ENCODE measurements at regions not wholly inside any gene's neighbourhood (a gene's known extent, or its start where the extent isn't known, plus 50 kb on each side); places are given as distances from the start of the nearest gene placed in this dataset.

- DNase-seq, result no peak
Measured at GRCh38 chr18:72692086-72692485, 147.9 kb upstream of the CBLN2 start.

GRCh38 chr18:72687736-72688135 lies 143.6 kb upstream of the CBLN2 start:
- DNase-seq, result no peak

DNA sequence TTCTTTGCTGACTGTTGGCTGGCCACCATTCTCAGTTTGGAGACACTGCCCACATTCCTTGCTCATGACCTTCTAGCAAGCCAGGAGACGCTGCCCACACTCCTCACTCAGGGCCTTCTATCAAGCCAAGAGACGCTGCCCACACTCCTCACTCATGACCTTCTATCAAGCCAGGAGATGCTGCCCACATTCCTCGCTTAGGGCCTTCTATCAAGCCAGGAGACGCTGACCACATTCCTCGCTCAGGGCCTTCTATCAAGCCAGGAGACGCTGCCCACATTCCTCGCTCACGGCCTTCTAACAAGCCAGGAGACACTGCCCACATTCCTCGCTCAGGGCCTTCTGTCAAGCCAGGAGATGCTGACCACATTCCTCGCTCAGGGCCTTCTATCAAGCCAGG lies 131.3 kb upstream of the CBLN2 start:
- no peak for DNase-seq

- DNase-seq, result no peak
Measured at GRCh38 chr18:72674710-72675109, 130.6 kb upstream of the CBLN2 start.

GRCh38 chr18:72673242-72673641 lies 129.1 kb upstream of the CBLN2 start:
- DNase-seq, result no peak

DNA sequence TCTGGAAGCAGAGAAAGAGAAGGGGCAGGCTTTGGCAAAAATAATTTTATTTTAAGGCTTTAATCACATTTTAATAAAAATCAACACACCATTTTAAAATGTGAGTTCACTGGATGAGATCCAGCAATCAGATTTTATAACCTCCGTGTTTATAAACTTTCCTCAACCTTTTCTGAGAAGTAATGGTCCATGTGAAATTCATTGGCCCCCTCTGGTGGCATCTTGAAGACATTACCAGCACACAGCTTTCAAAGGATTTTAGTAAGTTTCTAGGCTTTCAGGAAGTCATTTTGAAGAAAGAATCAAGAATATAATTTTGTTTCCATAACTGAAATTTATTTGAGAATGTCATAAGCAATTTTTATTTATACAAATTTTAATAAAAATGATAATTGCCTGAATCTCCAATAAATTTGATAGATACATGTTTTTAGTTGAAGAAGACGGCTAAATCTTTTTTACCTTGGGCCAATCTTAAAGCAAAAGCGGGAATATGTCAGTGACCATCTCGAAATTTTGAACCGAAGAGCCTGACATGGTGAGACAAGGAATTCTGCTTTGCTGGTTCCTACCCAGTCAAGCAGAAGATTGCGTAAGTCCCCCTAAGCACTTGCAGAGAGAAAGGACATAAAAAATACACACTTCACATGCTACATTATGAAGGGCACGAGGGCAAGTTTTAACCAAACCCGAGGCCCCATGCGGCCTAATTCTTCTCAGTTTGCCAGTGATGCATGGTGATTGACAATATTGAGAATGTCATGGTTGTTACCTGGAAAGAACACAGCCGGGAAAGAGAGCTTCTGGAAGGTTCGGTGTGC lies 128.4 kb upstream of the CBLN2 start:
- DNase-seq, result peak; percentile 6

GRCh38 chr18:72667932-72668331 lies 123.8 kb upstream of the CBLN2 start:
- no peak for DNase-seq

- peak; percentile 5 for DNase-seq
Measured at GRCh38 chr18:72652990-72653593, 109.0 kb upstream of the CBLN2 start.

DNA sequence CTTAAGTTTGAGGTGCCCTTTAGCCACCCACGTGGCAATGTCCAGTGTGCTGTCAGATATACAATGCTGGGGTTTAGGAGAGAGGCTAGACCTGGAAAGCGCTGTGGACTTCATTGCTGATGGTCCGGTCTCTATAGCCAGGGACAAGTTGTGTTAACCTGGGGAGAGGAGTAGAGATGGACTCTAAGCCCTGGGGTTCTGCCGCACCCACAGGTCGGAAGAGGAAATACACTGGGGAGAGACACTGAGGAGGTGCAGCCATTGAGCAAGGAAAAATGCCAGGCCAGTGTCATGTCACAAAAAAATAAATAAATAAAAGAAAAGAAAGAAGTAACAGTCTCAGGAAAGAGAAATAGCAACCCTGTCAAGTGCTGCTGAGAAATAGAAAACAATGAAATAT lies 106.9 kb upstream of the CBLN2 start:
- no peak for DNase-seq

DNA sequence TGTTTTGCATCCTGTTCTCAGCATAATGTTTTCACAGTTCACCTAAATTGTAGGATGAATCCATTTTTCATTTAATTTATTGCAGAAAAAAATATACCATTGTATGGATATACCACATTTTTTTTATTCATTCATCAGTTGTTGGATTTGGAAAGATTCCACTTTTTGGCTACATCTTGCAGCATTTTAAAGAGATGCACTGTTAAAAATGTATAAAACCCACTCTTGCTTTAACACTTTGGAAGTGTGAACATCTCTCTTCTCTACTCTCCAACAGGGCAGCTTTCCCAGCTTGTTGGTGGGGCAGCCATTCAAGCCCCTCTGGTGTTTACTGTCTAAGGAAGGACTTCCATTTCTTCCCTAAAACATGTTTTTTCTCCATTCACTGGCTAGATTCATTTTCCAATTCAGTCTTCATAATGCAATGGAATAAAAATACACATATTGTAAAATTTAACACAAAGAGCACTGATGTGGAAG lies 104.4 kb upstream of the CBLN2 start:
- no peak for DNase-seq

- no peak for DNase-seq
Measured at GRCh38 chr18:72648079-72648478, 103.9 kb upstream of the CBLN2 start.

- no peak for DNase-seq
Measured at GRCh38 chr18:72640557-72640956, 96.4 kb upstream of the CBLN2 start.

DNA sequence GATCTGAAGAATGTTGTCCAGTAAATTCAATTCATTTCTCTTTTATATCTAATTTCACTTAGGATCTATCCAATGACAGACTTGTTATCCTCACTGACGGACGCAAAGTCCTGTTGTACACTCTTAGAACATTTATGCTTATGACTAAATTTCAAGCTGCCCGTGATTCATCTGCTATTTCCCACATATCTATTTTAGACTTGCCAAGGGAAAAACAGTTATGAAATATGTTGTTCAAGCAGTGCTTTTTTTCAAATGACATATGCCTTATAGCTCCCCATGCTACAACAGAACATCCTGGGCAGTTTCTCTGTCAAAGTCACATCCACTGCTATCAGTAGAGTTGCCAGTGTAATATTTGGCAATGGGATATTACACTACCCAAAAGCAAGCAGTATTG lies 94.2 kb upstream of the CBLN2 start:
- no peak for DNase-seq

- DNase-seq, result no peak
Measured at GRCh38 chr18:72637721-72638120, 93.6 kb upstream of the CBLN2 start.

DNA sequence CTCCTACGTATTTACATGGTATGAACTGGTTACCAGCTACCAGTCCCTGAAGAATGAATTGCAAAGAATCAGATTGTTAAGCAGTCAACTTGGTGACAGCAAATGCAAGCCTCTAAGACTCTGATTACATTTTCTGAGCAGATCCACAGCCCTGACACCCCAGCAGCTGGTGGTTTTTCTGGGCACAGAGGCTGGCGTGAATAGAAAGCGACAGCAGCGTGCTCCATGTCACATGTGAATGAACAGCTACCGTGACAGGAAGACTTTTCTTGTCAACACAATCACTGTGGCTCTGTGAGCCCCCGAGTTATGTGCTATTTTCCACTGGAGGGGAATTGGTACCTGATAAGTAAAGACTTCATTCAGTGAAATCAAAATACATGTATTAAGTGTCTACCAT lies 93.2 kb upstream of the CBLN2 start:
- no peak for DNase-seq

DNA sequence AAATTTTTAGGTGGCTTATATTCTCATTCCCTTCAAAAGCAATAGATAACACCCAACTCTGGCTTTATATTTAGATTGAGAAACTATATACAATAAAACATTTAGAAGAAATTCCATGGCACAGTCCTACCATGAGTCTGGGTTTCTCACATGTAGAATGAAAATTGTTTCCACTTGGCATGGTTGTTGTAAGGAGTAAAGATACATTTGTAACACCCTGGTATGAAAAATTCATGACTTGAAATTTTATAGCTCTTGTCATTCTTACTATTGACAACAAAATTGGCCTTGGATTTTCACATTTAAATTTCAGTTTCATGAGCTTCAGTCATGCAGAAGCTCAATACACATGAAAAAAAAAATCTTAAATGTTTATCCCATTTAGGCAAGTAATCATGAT lies 92.5 kb upstream of the CBLN2 start:
- DNase-seq, result no peak

GRCh38 chr18:72634500-72634899 lies 90.4 kb upstream of the CBLN2 start:
- no peak for DNase-seq

GRCh38 chr18:72630991-72631390 lies 86.8 kb upstream of the CBLN2 start:
- no peak for DNase-seq

GRCh38 chr18:72623444-72623843 lies 79.3 kb upstream of the CBLN2 start:
- no peak for DNase-seq

DNA sequence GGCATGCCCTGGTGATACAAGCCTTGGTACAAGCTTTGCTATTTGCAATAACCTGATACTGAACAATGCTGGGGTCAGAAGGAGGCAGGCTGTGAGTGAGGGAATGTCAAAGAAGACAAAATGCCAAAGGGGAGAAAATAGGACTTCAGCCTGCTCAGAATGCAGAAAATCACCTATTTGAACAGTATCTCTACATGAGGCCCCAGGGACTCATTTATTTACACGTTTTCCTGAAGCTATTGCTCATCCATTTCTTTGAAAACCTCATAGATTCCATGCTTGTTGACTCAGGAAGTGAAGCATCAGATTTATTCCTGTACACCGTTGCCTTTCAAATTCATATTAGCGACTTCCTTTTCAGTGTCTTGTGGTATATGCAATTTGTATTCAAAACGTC lies 69.4 kb upstream of the CBLN2 start:
- DNase-seq, result no peak

DNA sequence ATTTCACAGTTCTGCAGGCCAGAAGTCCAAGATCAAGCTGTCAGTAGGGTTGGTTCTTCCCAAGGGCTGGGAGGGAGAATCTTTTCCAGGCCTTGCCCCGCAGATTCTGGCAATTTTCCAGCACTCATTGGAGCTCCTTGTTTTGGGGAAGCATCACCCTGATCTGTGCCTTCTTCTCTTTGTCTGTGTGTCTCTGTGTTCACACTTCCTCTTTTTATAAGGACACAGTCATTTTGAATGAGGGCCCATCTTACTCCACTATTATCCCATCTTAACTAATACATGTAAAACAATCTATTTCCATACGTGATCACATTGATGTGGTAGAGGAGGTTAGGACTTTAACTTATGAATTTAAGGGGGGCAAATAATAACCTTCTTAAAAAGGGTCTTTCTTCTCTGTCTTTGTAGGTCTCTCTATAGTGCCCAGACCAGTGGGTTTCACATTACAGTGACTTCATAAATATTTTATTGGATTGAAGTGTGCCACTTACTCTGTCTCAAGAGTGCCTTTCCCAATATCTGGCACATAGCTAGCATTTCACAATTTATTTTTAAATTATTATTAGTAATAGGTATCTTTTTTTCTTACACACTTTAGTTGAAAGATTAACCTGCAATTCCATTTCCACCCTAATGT lies 68.9 kb upstream of the CBLN2 start:
- DNase-seq, result no peak

GRCh38 chr18:72605376-72605775 lies 61.2 kb upstream of the CBLN2 start:
- no peak for DNase-seq

GRCh38 chr18:72601944-72602343 lies 57.8 kb upstream of the CBLN2 start:
- no peak for DNase-seq

All from muscle of arm (tissue), 1 donor.